Dedifferentiated amniotic fluid mesenchymal stem cell (primary cell): ENCODE measurements at regions not wholly inside any gene's neighbourhood (a gene's known extent, or its start where the extent isn't known, plus 50 kb on each side); places are given as distances from the start of the nearest gene placed in this dataset.
A peak's percentile ranks its signal among the peaks of the same experiment; 100 is the strongest.

ENCODE experiments used
- DNase-seq: peaks from one replicate; pipeline ENCODE4 v3.0.0-alpha.2; 2016; ENCODE audit errors: extremely low spot score

GRCh38 chr12:78406213-78406612 is 458.4 kb upstream of the SYT1 start:
- DNase-seq: no peak

GRCh38 chr12:78406828-78407227 is 457.7 kb upstream of the SYT1 start:
- no peak for DNase-seq

- DNase-seq: no peak
Observed at GRCh38 chr12:78407722-78408121, 456.9 kb upstream of the SYT1 start.

GRCh38 chr12:78414071-78414470 is 450.5 kb upstream of the SYT1 start:
- DNase-seq: no peak

GRCh38 chr12:78418919-78419318 is 445.7 kb upstream of the SYT1 start:
- DNase-seq: no peak

- DNase-seq: no peak
Observed at GRCh38 chr12:78419513-78419912, 445.1 kb upstream of the SYT1 start.

GRCh38 chr12:78420991-78421390 is 443.6 kb upstream of the SYT1 start:
- DNase-seq: no peak

GRCh38 chr12:78430551-78430950 is 434.0 kb upstream of the SYT1 start:
- no peak for DNase-seq

GRCh38 chr12:78431931-78432330 is 432.6 kb upstream of the SYT1 start:
- no peak for DNase-seq

GRCh38 chr12:78439666-78440065 is 424.9 kb upstream of the SYT1 start:
- no peak for DNase-seq

GRCh38 chr12:78441737-78442453 is 422.7 kb upstream of the SYT1 start:
- no peak for DNase-seq

- peak; percentile 47 for DNase-seq
Observed at GRCh38 chr12:78442454-78442801, 422.1 kb upstream of the SYT1 start.

- DNase-seq: no peak
Observed at GRCh38 chr12:78446555-78446954, 418.0 kb upstream of the SYT1 start.

- DNase-seq: no peak
Observed at GRCh38 chr12:78447373-78447772, 417.2 kb upstream of the SYT1 start.

GRCh38 chr12:78448692-78449091 is 415.9 kb upstream of the SYT1 start:
- no peak for DNase-seq

- DNase-seq: no peak
Observed at GRCh38 chr12:78455991-78456390, 408.6 kb upstream of the SYT1 start.

- peak; percentile 17 for DNase-seq
Observed at GRCh38 chr12:78457938-78458337, 406.6 kb upstream of the SYT1 start.

- peak; percentile 51 for DNase-seq
Observed at GRCh38 chr12:78470354-78471195, 394.0 kb upstream of the SYT1 start.

- no peak for DNase-seq
Observed at GRCh38 chr12:78473136-78473535, 391.4 kb upstream of the SYT1 start.

- DNase-seq: no peak
Observed at GRCh38 chr12:78473561-78473960, 391.0 kb upstream of the SYT1 start.

GRCh38 chr12:78483767-78484315 is 380.7 kb upstream of the SYT1 start:
- no peak for DNase-seq

GRCh38 chr12:78489990-78490389 is 374.6 kb upstream of the SYT1 start:
- no peak for DNase-seq

GRCh38 chr12:78490861-78491260 is 373.7 kb upstream of the SYT1 start:
- DNase-seq: peak; percentile 37
